ENCODE measurements at regions not wholly inside any gene's neighbourhood (a gene's known extent, or its start where the extent isn't known, plus 50 kb on each side); places are given as distances from the start of the nearest gene placed in this dataset.

GRCh38 chr21:27818847-27819246 lies 852.0 kb upstream of the ADAMTS5 start:
- TF ChIP-seq CTCF (IDR thresholded peaks at IDR 0.05; ENCODE audit: low read depth, low read length, poor library complexity, severe bottlenecking), result no peak
- no peak for TF ChIP-seq EZH2phosphoT487 (IDR thresholded peaks at IDR 0.05; ENCODE audit: borderline replicate concordance, low read length)
